H1 (cell line): ENCODE measurements at regions not wholly inside any gene's neighbourhood (a gene's known extent, or its start where the extent isn't known, plus 50 kb on each side); places are given as distances from the start of the nearest gene placed in this dataset.

Source experiments
- CTCF ChIA-PET: fragments of 300-600 bp; sonication (Branson Sonifier 250); formaldehyde crosslinking; loops from one replicate; lab custom pipeline; 2021; ENCODE audit not compliant: partially characterized antibody; lab: Charles Lee
- POLR2A ChIA-PET: fragments of 300-600 bp; sonication (Branson Sonifier 250); formaldehyde crosslinking; loops from one replicate; lab custom pipeline; 2021; ENCODE audit warnings: inconsistent platforms; ENCODE audit not compliant: partially characterized antibody; lab: Charles Lee
- DNase-seq, 2 experiments: peaks; one replicate each; pipeline versions ENCODE4 v3.0.0 to v3.0.0-alpha.2; 2010 to 2022; ENCODE audit warnings: low spot score in 2 of 2, low read depth in 1 of 2, mixed read lengths in 1 of 2
- FAIRE-seq: peaks from 2 replicates; lab custom pipeline; 2011; peaks lifted over from hg19 to GRCh38; lab: Jason Lieb, UNC
- H2AFZ ChIP-seq: 2 replicates; pipeline ENCODE4 v1.8.1; 2012; ENCODE audit warnings: low read length, inconsistent platforms
- H2AK5ac ChIP-seq: 2 replicates; pipeline ENCODE4 v1.6.1; 2013; ENCODE audit warnings: low read depth, low read length
- H2BK120ac ChIP-seq: replicated peaks from 2 replicates; pipeline ENCODE3; 2013; ENCODE audit warnings: low read depth, low read length, inconsistent platforms
- H2BK12ac ChIP-seq: 2 replicates; pipeline ENCODE4 v1.6.1; 2013; ENCODE audit warnings: low read depth, low read length
- H2BK15ac ChIP-seq: 2 replicates; pipeline ENCODE4 v1.6.1; 2013; ENCODE audit warnings: low read length
- H2BK20ac ChIP-seq: 2 replicates; pipeline ENCODE4 v1.6.1; 2013; ENCODE audit warnings: low read length
- H2BK5ac ChIP-seq: 2 replicates; pipeline ENCODE4 v1.6.1; 2013; ENCODE audit warnings: low read depth, low read length
- H3K14ac ChIP-seq: 2 replicates; pipeline ENCODE4 v1.6.1; 2013; ENCODE audit warnings: inconsistent platforms; ENCODE audit not compliant: insufficient read length
- H3K18ac ChIP-seq: 2 replicates; pipeline ENCODE4 v1.6.1; 2013; ENCODE audit warnings: low read length; ENCODE audit errors: extremely low read depth
- H3K23ac ChIP-seq: 2 replicates; pipeline ENCODE4 v1.6.1; 2013; ENCODE audit warnings: inconsistent platforms; ENCODE audit not compliant: insufficient read length
- H3K23me2 ChIP-seq: 2 replicates; pipeline ENCODE4 v1.6.1; 2013; ENCODE audit warnings: low read depth, low read length
- H3K27ac ChIP-seq: 2 replicates; pipeline ENCODE4 v1.6.1; 2011; ENCODE audit warnings: low read depth, low read length, inconsistent platforms
- H3K27me3 ChIP-seq, 4 experiments: replicated peaks in 1 of 4; 1 replicate in 1 of 4; 2 replicates in 3 of 4; pipeline versions ENCODE4 v1.6.1 to v1.8.1; 2011 to 2013; ENCODE audit warnings: low read length in 3 of 4, mild to moderate bottlenecking in 3 of 4, inconsistent platforms in 2 of 4, mixed read lengths in 2 of 4, moderate library complexity in 1 of 4; ENCODE audit not compliant: control insufficient read depth in 3 of 4, insufficient read depth in 3 of 4; ENCODE audit errors: extremely low read depth in 1 of 4
- H3K36me3 ChIP-seq, 4 experiments: 2 replicates each; pipeline versions ENCODE4 v1.6.1 to v1.8.1; 2011 to 2013; ENCODE audit warnings: mild to moderate bottlenecking in 4 of 4, low read length in 3 of 4, moderate library complexity in 2 of 4, control low read depth in 1 of 4, inconsistent platforms in 1 of 4; ENCODE audit not compliant: insufficient read depth in 4 of 4, control insufficient read depth in 2 of 4
- H3K4ac ChIP-seq: replicated peaks from 2 replicates; pipeline ENCODE3; 2013; ENCODE audit warnings: low read length, low read depth, mixed read lengths, inconsistent platforms; ENCODE audit not compliant: insufficient read length
- H3K4me1 ChIP-seq, 4 experiments: replicated peaks in 1 of 4; 1 replicate in 1 of 4; 2 replicates in 3 of 4; pipeline versions ENCODE4 v1.6.1 to v1.8.1; 2011 to 2013; ENCODE audit warnings: low read length in 3 of 4, inconsistent platforms in 2 of 4, mixed read lengths in 1 of 4; ENCODE audit not compliant: insufficient read depth in 4 of 4, control insufficient read depth in 3 of 4
- H3K4me2 ChIP-seq, 2 experiments: 2 replicates each; pipeline versions ENCODE4 v1.6.1 to v1.8.1; 2011 to 2013; ENCODE audit warnings: low read depth in 2 of 2, low read length in 2 of 2, control low read depth in 1 of 2, inconsistent platforms in 1 of 2, mild to moderate bottlenecking in 1 of 2; ENCODE audit not compliant: insufficient read depth in 1 of 2
- H3K4me3 ChIP-seq, 4 experiments: fragments of 200-600, 300-600 bp in 1 of 4; sonication (generic), shearing (Covaris generic), sonication (Bioruptor Twin) in 1 of 4; 2 replicates each; pipeline versions ENCODE4 v1.5.1 to v1.8.1; 2011 to 2016; ENCODE audit warnings: low read length in 4 of 4, low read depth in 3 of 4, control low read depth in 2 of 4, inconsistent platforms in 2 of 4, mild to moderate bottlenecking in 2 of 4, mixed read lengths in 1 of 4, moderate library complexity in 1 of 4; ENCODE audit not compliant: insufficient read depth in 2 of 4; ENCODE audit errors: extremely low read depth in 1 of 4
- H3K56ac ChIP-seq: replicated peaks from 2 replicates; pipeline ENCODE3; 2013; ENCODE audit warnings: low read depth, mild to moderate bottlenecking, mixed read lengths, low read length, inconsistent platforms; ENCODE audit not compliant: insufficient read length
- H3K79me1 ChIP-seq: 2 replicates; pipeline ENCODE4 v1.6.1; 2013; ENCODE audit warnings: low read depth, low read length, control low read depth
- H3K79me2 ChIP-seq, 2 experiments: 2 replicates each; pipeline versions ENCODE4 v1.6.1 to v1.8.1; 2012 to 2013; ENCODE audit warnings: low read length in 2 of 2, mild to moderate bottlenecking in 2 of 2, inconsistent platforms in 1 of 2; ENCODE audit not compliant: insufficient read depth in 2 of 2, control insufficient read depth in 1 of 2
- H3K9ac ChIP-seq, 4 experiments: replicated peaks in 1 of 4; 1 replicate in 1 of 4; 2 replicates in 3 of 4; pipeline versions ENCODE4 v1.6.1 to v1.8.1; 2011 to 2013; ENCODE audit warnings: low read depth in 3 of 4, low read length in 3 of 4, control low read depth in 2 of 4, mild to moderate bottlenecking in 2 of 4, moderate library complexity in 2 of 4, inconsistent platforms in 1 of 4; ENCODE audit errors: extremely low read depth in 1 of 4
- H3K9me3 ChIP-seq, 2 experiments: 2 replicates each; pipeline versions ENCODE4 v1.6.1 to v1.8.1; 2012 to 2013; ENCODE audit warnings: mild to moderate bottlenecking in 2 of 2, moderate library complexity in 2 of 2, control low read depth in 1 of 2, inconsistent platforms in 1 of 2, low read depth in 1 of 2, low read length in 1 of 2, mixed read lengths in 1 of 2; ENCODE audit not compliant: insufficient read depth in 2 of 2
- H4K20me1 ChIP-seq, 2 experiments: replicated peaks in 1 of 2; 2 replicates each; pipeline versions ENCODE3 to v1.8.1; 2011 to 2013; ENCODE audit warnings: inconsistent platforms in 2 of 2, low read length in 2 of 2, mild to moderate bottlenecking in 1 of 2; ENCODE audit not compliant: insufficient read depth in 2 of 2, control insufficient read depth in 1 of 2
- H4K5ac ChIP-seq: 2 replicates; pipeline ENCODE4 v1.6.1; 2013; ENCODE audit warnings: low read length, low read depth, mixed read lengths, inconsistent platforms; ENCODE audit not compliant: insufficient read length
- H4K8ac ChIP-seq: 2 replicates; pipeline ENCODE4 v1.8.0; 2013; ENCODE audit warnings: mild to moderate bottlenecking, moderate library complexity, low read length, inconsistent platforms; ENCODE audit not compliant: insufficient read depth; ENCODE audit errors: extremely low read depth
- H4K91ac ChIP-seq: replicated peaks from 2 replicates; pipeline ENCODE3; 2013; ENCODE audit warnings: low read length, mixed read lengths, inconsistent platforms; ENCODE audit not compliant: insufficient read length
- CTCF ChIP-seq, 3 experiments: IDR thresholded peaks; 1 replicate in 2 of 3; 2 replicates in 1 of 3; pipeline versions ENCODE4 v1.5.1 to v1.6.1; 2011; ENCODE audit warnings: low read length in 3 of 3, mild to moderate bottlenecking in 3 of 3, inconsistent platforms in 2 of 3, low read depth in 1 of 3, moderate library complexity in 1 of 3; ENCODE audit not compliant: insufficient read depth in 1 of 3; ENCODE audit errors: control extremely low read depth in 1 of 3
- EGR1 ChIP-seq: IDR thresholded peaks from 2 replicates; pipeline ENCODE4 v1.6.1; 2011; ENCODE audit warnings: low read depth, low read length, borderline replicate concordance
- RAD21 ChIP-seq, 2 experiments: IDR thresholded peaks in 1 of 2; conservative IDR thresholded peaks in 1 of 2; 2 replicates each; pipeline ENCODE4 v1.6.1; 2011; ENCODE audit warnings: low read depth in 2 of 2, low read length in 2 of 2, improper control_type of control experiment in 1 of 2, inconsistent platforms in 1 of 2, mild to moderate bottlenecking in 1 of 2, moderate library complexity in 1 of 2
- WGBS, 2 experiments: shearing (Covaris generic) in 1 of 2; methylation state at CpG; one replicate each; pipeline versions ENCODE4 v1.1.6 to v1.1.7; 2013 to 2015; ENCODE audit warnings: low lambda C conversion rate in 2 of 2, mixed read lengths in 2 of 2, inconsistent platforms in 1 of 2, low coverage in 1 of 2, missing lambda C conversion rate in 1 of 2; ENCODE audit not compliant: insufficient replicate concordance in 2 of 2, insufficient coverage in 1 of 2, insufficient read length in 1 of 2; ENCODE audit errors: extremely low coverage in 1 of 2, missing lambda C conversion rate in 1 of 2; 5-methylcytosine and 5-hydroxymethylcytosine counted together

DNA sequence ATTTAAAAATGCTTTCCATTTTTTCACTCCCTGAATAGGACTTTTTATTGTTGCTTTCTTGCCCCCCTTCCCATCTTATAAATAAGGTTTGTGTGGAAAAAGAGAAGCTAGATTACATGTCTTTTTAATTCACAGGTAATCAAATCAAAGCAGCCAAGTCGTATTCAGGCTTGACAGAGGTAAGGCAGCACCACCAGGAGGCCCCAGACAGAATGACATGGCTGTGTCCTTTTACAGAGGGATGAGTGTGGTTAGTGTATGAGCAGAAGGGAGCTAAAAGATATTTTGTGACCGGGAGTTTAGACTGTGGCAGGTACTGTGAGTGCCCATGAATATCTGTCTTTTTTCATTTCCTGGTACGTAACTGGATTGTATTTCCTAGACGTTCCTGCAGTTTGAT, 596.1 kb downstream of the ETNK1 start:
- Histone ChIP-seq H4K8ac (no peak overlapping the region), H4K91ac (no peak overlapping the region), H3K27me3 (no peaks in the 10 kb centered on the region), H2AK5ac (no peak overlapping the region), H3K36me3 (no peaks in the 10 kb centered on the region), H3K4me3 (no peak overlapping the region), H3K27ac (no peak overlapping the region), H3K18ac (no peak overlapping the region), H2BK5ac (no peak overlapping the region), H4K5ac (no peak overlapping the region), H2BK12ac (no peak overlapping the region), H3K4me2 (no peak overlapping the region), H4K20me1 (no peaks in the 10 kb centered on the region), H3K23me2 (no peaks in the 10 kb centered on the region; the same call in 1 of the 2 replicates), H2BK20ac (no peak overlapping the region), H2AFZ (no peak overlapping the region), H3K79me1 (no peaks in the 10 kb centered on the region), H3K9me3 (peaks cover 0 to under 1% of the 10 kb centered on the region in 2 experiments; a peak in 1 of 4 replicates), H3K14ac (no peak overlapping the region), H3K23ac (no peak overlapping the region), H2BK120ac (no peak overlapping the region), H3K9ac (no peak overlapping the region), H3K4ac (no peak overlapping the region), H3K79me2 (no peaks in the 10 kb centered on the region), H3K4me1 (no peaks in the 10 kb centered on the region), H2BK15ac (no peak overlapping the region), H3K56ac (no peak overlapping the region)
- FAIRE-seq (peak; percentile 78), DNase-seq (no peak)
- ChIA-PET POLR2A (no interaction called here), CTCF (interaction anchor here (0.6 to 4.0 kb wide), 33 partner anchors 13 to 998 kb away, joined by 3 to 72 read pairs (median 3); no protein-coding TSS in a partner anchor)
- TF ChIP-seq EGR1 (no peak), RAD21 (IDR thresholded peaks at IDR 0.05 in 1 of 2, conservative IDR thresholded peaks at IDR 0.05 in 1 of 2; ENCODE audit: low read depth in 2 of 2, low read length in 2 of 2) (peak; percentile 81 to 86), CTCF (IDR thresholded peaks at IDR 0.05; ENCODE audit: control extremely low read depth in 1 of 3, insufficient read depth in 1 of 3, low read depth in 1 of 3, low read length in 3 of 3) (peak; percentile 57 to 78 (median 63))
- WGBS, 2 experiments, result 67% methylated on average over 4 of the region's 4 CpGs; no CpG with 5 or more reads in 1 of the 2 experiments
